H7 (cell line): ENCODE measurements at regions not wholly inside any gene's neighbourhood (a gene's known extent, or its start where the extent isn't known, plus 50 kb on each side); places are given as distances from the start of the nearest gene placed in this dataset.

ENCODE experiments used
- DNase-seq: peaks from one replicate; pipeline ENCODE4 v3.0.0; 2012
- H3K27me3 ChIP-seq: 2 replicates; pipeline ENCODE4 v1.6.0; 2011; ENCODE audit warnings: mild to moderate bottlenecking, low read length; ENCODE audit not compliant: control insufficient read depth, insufficient read depth
- H3K36me3 ChIP-seq: replicated peaks from 2 replicates; pipeline ENCODE4 v1.5.1; 2011; ENCODE audit warnings: low read length; ENCODE audit not compliant: control insufficient read depth, insufficient read depth
- H3K4me3 ChIP-seq: 2 replicates; pipeline ENCODE4 v1.5.1; 2011; ENCODE audit warnings: low read depth, mild to moderate bottlenecking, control low read depth, low read length, moderate library complexity; ENCODE audit not compliant: insufficient read depth

DNA sequence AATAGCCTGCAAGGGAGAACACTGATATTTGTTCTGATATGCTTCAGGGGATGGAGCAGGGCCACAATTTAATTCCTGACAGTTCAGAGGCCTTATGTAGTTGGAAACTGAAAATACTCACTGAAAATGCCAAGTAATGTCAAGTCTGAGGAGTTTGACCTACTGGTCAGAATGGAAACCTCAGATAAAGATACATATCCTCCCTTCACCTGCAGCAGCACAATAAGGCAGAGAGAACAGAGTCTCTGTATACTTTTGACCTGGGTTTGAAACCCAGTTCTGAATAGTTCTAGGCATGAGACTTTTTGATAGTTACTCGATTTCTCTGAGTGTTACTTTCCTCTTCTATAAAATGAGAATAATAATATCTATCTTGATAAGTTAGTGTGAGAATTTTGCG lies 65.8 kb upstream of the TRPC5 start:
- Histone ChIP-seq H3K27me3 (no peaks in the 10 kb centered on the region), H3K36me3 (no peaks in the 10 kb centered on the region), H3K4me3 (no peak overlapping the region)
- DNase-seq: no peak

DNA sequence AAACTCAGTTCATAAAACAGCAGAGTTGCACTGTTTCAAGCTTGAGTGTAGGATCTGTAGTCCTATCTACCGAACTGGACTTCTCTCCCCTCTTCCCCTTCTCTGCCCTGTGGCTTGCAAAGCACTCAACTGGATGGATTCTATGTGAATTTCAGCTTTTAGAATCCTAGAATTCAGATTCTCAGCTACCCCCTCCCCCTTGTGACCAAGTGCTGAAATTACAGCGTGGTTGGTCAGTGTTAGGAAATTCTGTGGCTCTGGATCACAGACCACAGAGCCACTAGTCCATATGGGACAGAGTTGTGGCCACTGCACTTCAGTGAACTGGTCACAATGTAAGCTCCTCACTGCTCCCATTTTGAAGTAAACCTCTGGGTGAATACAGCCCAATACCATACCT lies 64.6 kb upstream of the TRPC5 start:
- peak; percentile 10 for DNase-seq

DNA sequence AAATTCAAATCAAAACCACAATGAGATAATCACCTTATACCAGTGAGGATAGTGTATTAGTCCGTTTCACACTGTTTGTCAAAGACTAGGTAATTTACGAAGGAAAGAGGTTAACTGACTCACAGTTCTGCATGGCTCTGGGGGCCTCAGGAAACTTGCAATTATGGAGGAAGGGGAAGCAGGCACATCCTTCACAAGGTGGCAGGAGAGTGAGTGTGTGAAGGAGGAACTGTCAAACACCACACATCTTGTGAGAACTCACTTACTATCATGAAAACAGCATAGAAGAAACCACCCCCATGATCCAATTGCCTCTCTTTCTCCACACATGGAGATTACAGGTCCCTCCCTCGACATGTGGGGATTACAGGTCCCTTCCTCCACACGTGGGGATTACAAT lies 54.7 kb upstream of the TRPC5 start:
- Histone ChIP-seq H3K36me3 (no peaks in the 10 kb centered on the region), H3K4me3 (no peak overlapping the region), H3K27me3 (no peaks in the 10 kb centered on the region)
- DNase-seq: no peak

More for the DNA sequence above, 64.6 kb upstream of the TRPC5 start:
- no peaks in the 10 kb centered on the region for H3K36me3 ChIP-seq
- H3K4me3 ChIP-seq: no peak overlapping the region
- no peaks in the 10 kb centered on the region for H3K27me3 ChIP-seq
